Brain microvascular endothelial cell (primary cell): ENCODE measurements at regions not wholly inside any gene's neighbourhood (a gene's known extent, or its start where the extent isn't known, plus 50 kb on each side); places are given as distances from the start of the nearest gene placed in this dataset.

ENCODE experiments used
- DNase-seq: peaks from one replicate; pipeline ENCODE4 v3.0.0-alpha.2; 2020
- H3K27ac ChIP-seq: fragments of 250-450 bp; sonication (Bioruptor Pico); 2 replicates; pipeline ENCODE4 v1.5.1; 2020; ENCODE audit warnings: mild to moderate bottlenecking, moderate library complexity
- H3K27me3 ChIP-seq: fragments of 250-450 bp; sonication (Bioruptor Pico); replicated peaks from 2 replicates; pipeline ENCODE4 v1.5.1; 2020; ENCODE audit warnings: mild to moderate bottlenecking
- H3K36me3 ChIP-seq: fragments of 250-450 bp; sonication (Bioruptor Pico); replicated peaks from 2 replicates; pipeline ENCODE4 v1.5.1; 2020; ENCODE audit warnings: mild to moderate bottlenecking
- H3K4me3 ChIP-seq: 2 replicates; pipeline ENCODE4 v1.5.1; 2011; ENCODE audit warnings: low read depth, mild to moderate bottlenecking, control low read depth, low read length, moderate library complexity
- CTCF ChIP-seq: IDR thresholded peaks from 2 replicates; pipeline ENCODE4 v1.5.1; 2011; ENCODE audit warnings: low read depth, mild to moderate bottlenecking, moderate library complexity, low read length, control low read depth, inconsistent platforms; ENCODE audit errors: missing control alignments
- in situ Hi-C: cut with HindIII; loops from 2 replicates; pipeline ENCODE4 v1.10.0; 2017; ENCODE audit warnings: low sequenced_read_pairs, low pct_ligation_motif_present

GRCh38 chr2:37471994-37472393 lies 127.6 kb downstream of the QPCT start:
- peak; percentile 84 for DNase-seq
- in situ Hi-C loops = no loop called here

GRCh38 chr2:37472959-37473358 lies 128.5 kb downstream of the QPCT start:
- no peaks in the 10 kb centered on the region for H3K27me3 ChIP-seq
- no peak overlapping the region for H3K27ac ChIP-seq
- no peaks in the 10 kb centered on the region for H3K36me3 ChIP-seq
- in situ Hi-C loops = no loop called here
- TF ChIP-seq CTCF = no peak
- no peak overlapping the region for H3K4me3 ChIP-seq
- DNase-seq = peak; percentile 73

More at GRCh38 chr2:37471994-37472393, 127.6 kb downstream of the QPCT start:
- no peaks in the 10 kb centered on the region for H3K36me3 ChIP-seq
- no peak overlapping the region for H3K4me3 ChIP-seq
- no peaks in the 10 kb centered on the region for H3K27me3 ChIP-seq
- no peak for TF ChIP-seq CTCF
- peak overlapping the region; percentile 35 for H3K27ac ChIP-seq

- no peaks in the 10 kb centered on the region for H3K36me3 ChIP-seq
- H3K27me3 ChIP-seq = no peaks in the 10 kb centered on the region
- DNase-seq = no peak
- no peak for TF ChIP-seq CTCF
- H3K27ac ChIP-seq = no peak overlapping the region
- H3K4me3 ChIP-seq = no peak overlapping the region
- in situ Hi-C loops = no loop called here
These were observed 132.0 kb downstream of the QPCT start for GRCh38 chr2:37476411-37476810.

- H3K36me3 ChIP-seq = no peaks in the 10 kb centered on the region
- no peak overlapping the region for H3K4me3 ChIP-seq
- TF ChIP-seq CTCF = no peak
- H3K27me3 ChIP-seq = no peaks in the 10 kb centered on the region
- no peak for DNase-seq
- in situ Hi-C loops = no loop called here
- no peak overlapping the region for H3K27ac ChIP-seq
These were observed 133.5 kb downstream of the QPCT start for GRCh38 chr2:37477921-37478320.

- no peak for DNase-seq
- TF ChIP-seq CTCF = no peak
- H3K27ac ChIP-seq = no peak overlapping the region
These were observed 136.8 kb downstream of the QPCT start for GRCh38 chr2:37481244-37481643.

GRCh38 chr2:37489041-37489456 lies 144.6 kb downstream of the QPCT start:
- in situ Hi-C loops = no loop called here
- Histone ChIP-seq H3K4me3 (no peak overlapping the region), H3K36me3 (no peaks in the 10 kb centered on the region), H3K27me3 (no peaks in the 10 kb centered on the region), H3K27ac (no peak overlapping the region)
- DNase-seq = no peak
- TF ChIP-seq CTCF = no peak

More at GRCh38 chr2:37481244-37481643, 136.8 kb downstream of the QPCT start:
- Histone ChIP-seq H3K4me3 (no peak overlapping the region), H3K36me3 (no peaks in the 10 kb centered on the region), H3K27me3 (no peaks in the 10 kb centered on the region)
- in situ Hi-C loops = no loop called here
